ENCODE measurements at regions not wholly inside any gene's neighbourhood (a gene's known extent, or its start where the extent isn't known, plus 50 kb on each side); places are given as distances from the start of the nearest gene placed in this dataset.

GRCh38 chr10:78742406-78742729 lies 326.4 kb upstream of the ZMIZ1 start:
- DNase-seq (ENCODE audit: low read depth): no peak

- DNase-seq (ENCODE audit: low read depth): no peak
Measured at GRCh38 chr10:78742730-78743615, 325.8 kb upstream of the ZMIZ1 start.

- DNase-seq (ENCODE audit: low read depth): no peak
Measured at GRCh38 chr10:78744056-78744455, 324.7 kb upstream of the ZMIZ1 start.

- no peak for DNase-seq (ENCODE audit: low read depth)
Measured at GRCh38 chr10:78744491-78745090, 324.2 kb upstream of the ZMIZ1 start.

GRCh38 chr10:78745441-78745840 lies 323.3 kb upstream of the ZMIZ1 start:
- DNase-seq (ENCODE audit: low read depth): no peak

GRCh38 chr10:78746155-78746763 lies 322.5 kb upstream of the ZMIZ1 start:
- DNase-seq (ENCODE audit: low read depth): no peak

GRCh38 chr10:78747401-78748234 lies 321.1 kb upstream of the ZMIZ1 start:
- DNase-seq (ENCODE audit: low read depth): no peak

GRCh38 chr10:78748235-78748533 lies 320.6 kb upstream of the ZMIZ1 start:
- DNase-seq (ENCODE audit: low read depth): no peak

GRCh38 chr10:78749200-78749599 lies 319.6 kb upstream of the ZMIZ1 start:
- DNase-seq (ENCODE audit: low read depth): no peak

- DNase-seq (ENCODE audit: low read depth): no peak
Measured at GRCh38 chr10:78749898-78750297, 318.9 kb upstream of the ZMIZ1 start.

- DNase-seq (ENCODE audit: low read depth): no peak
Measured at GRCh38 chr10:78750418-78750817, 318.3 kb upstream of the ZMIZ1 start.

- DNase-seq (ENCODE audit: low read depth): no peak
Measured at GRCh38 chr10:78751716-78752115, 317.1 kb upstream of the ZMIZ1 start.

GRCh38 chr10:78752221-78752620 lies 316.5 kb upstream of the ZMIZ1 start:
- no peak for DNase-seq (ENCODE audit: low read depth)

GRCh38 chr10:78752708-78753107 lies 316.1 kb upstream of the ZMIZ1 start:
- DNase-seq (ENCODE audit: low read depth): no peak

GRCh38 chr10:78754269-78755062 lies 314.3 kb upstream of the ZMIZ1 start:
- DNase-seq (ENCODE audit: low read depth): no peak

GRCh38 chr10:78755063-78755701 lies 313.6 kb upstream of the ZMIZ1 start:
- DNase-seq (ENCODE audit: low read depth): no peak

GRCh38 chr10:78755877-78756455 lies 312.8 kb upstream of the ZMIZ1 start:
- no peak for DNase-seq (ENCODE audit: low read depth)

- DNase-seq (ENCODE audit: low read depth): no peak
Measured at GRCh38 chr10:78756604-78757343, 312.0 kb upstream of the ZMIZ1 start.

GRCh38 chr10:78757344-78757925 lies 311.3 kb upstream of the ZMIZ1 start:
- DNase-seq (ENCODE audit: low read depth): no peak

- no peak for DNase-seq (ENCODE audit: low read depth)
Measured at GRCh38 chr10:78758176-78758575, 310.6 kb upstream of the ZMIZ1 start.

Data from activated gamma-delta T cell treated with anti-CD3 and anti-CD28 coated beads, Interleukin-2, amount 50 U/mL, for 16 hours (primary cell).